ENCODE measurements at regions not wholly inside any gene's neighbourhood (a gene's known extent, or its start where the extent isn't known, plus 50 kb on each side); places are given as distances from the start of the nearest gene placed in this dataset.

- no peak for TF ChIP-seq GLIS3 (CRISPR knock-in tag; IDR thresholded peaks at IDR 0.05)
- no peak for TF ChIP-seq ZFP3 (CRISPR knock-in tag; IDR thresholded peaks at IDR 0.05)
- no peak for TF ChIP-seq ZNF8 (CRISPR knock-in tag; IDR thresholded peaks at IDR 0.05)
- TF ChIP-seq PATZ1 (CRISPR knock-in tag; IDR thresholded peaks at IDR 0.05; ENCODE audit: borderline replicate concordance): no peak
- no peak for TF ChIP-seq PPARA (CRISPR knock-in tag; IDR thresholded peaks at IDR 0.05; ENCODE audit: borderline replicate concordance)
- no peak for TF ChIP-seq ISL1 (CRISPR knock-in tag; IDR thresholded peaks at IDR 0.05)
- TF ChIP-seq ZC3H10 (CRISPR knock-in tag; IDR thresholded peaks at IDR 0.05): no peak
- TF ChIP-seq CREB5 (CRISPR knock-in tag; IDR thresholded peaks at IDR 0.05; ENCODE audit: low read depth): no peak
- TF ChIP-seq BACH2 (CRISPR knock-in tag; IDR thresholded peaks at IDR 0.05; ENCODE audit: borderline replicate concordance): no peak
- TF ChIP-seq TOX (CRISPR knock-in tag; IDR thresholded peaks at IDR 0.05; ENCODE audit: borderline replicate concordance): no peak
- no peak for TF ChIP-seq CSDC2 (CRISPR knock-in tag; IDR thresholded peaks at IDR 0.05)
- TF ChIP-seq ZFP30 (CRISPR knock-in tag; IDR thresholded peaks at IDR 0.05): no peak
- TF ChIP-seq ARNTL (CRISPR knock-in tag; IDR thresholded peaks at IDR 0.05; ENCODE audit: borderline replicate concordance, low read depth): no peak
- TF ChIP-seq CSRNP3 (CRISPR knock-in tag; IDR thresholded peaks at IDR 0.05): no peak
These were observed 242.8 kb upstream of the GBE1 start for GRCh38 chr3:82004266-82004665.
